ENCODE measurements at regions not wholly inside any gene's neighbourhood (a gene's known extent, or its start where the extent isn't known, plus 50 kb on each side); places are given as distances from the start of the nearest gene placed in this dataset.
"Not testable (repeated sequence)": the region's sequence is repeated elsewhere in the genome, so short reads cannot be mapped to it uniquely, and the experiment has no call there.

- no peak for FAIRE-seq
- no peak for DNase-seq (ENCODE audit: insufficient read length)
- TF ChIP-seq POLR2AphosphoS5 (IDR thresholded peaks at IDR 0.05; ENCODE audit: low read depth, low read length) (no peak), TAF1 (IDR thresholded peaks at IDR 0.05; ENCODE audit: borderline replicate concordance, low read depth, low read length) (no peak), POLR2A (IDR thresholded peaks at IDR 0.05; ENCODE audit: low read depth, low read length) (no peak)
Measured at GRCh38 chr10:42992957-42993390, 83.9 kb upstream of the RET start.

- DNase-seq (ENCODE audit: insufficient read length); FAIRE-seq: not testable (repeated sequence)
Measured at GRCh38 chr10:42994909-42995308, 82.0 kb upstream of the RET start.

GRCh38 chr10:42995537-42995936 lies 81.3 kb upstream of the RET start:
- TF ChIP-seq POLR2AphosphoS5 (IDR thresholded peaks at IDR 0.05; ENCODE audit: low read depth, low read length): no peak
- DNase-seq (ENCODE audit: insufficient read length): no peak
- no peak for FAIRE-seq

GRCh38 chr10:42996588-42996987 lies 80.3 kb upstream of the RET start:
- DNase-seq (ENCODE audit: insufficient read length): peak; percentile 6
- TF ChIP-seq TAF1 (IDR thresholded peaks at IDR 0.05; ENCODE audit: borderline replicate concordance, low read depth, low read length) (no peak), POLR2A (IDR thresholded peaks at IDR 0.05; ENCODE audit: low read depth, low read length) (no peak), POLR2AphosphoS5 (IDR thresholded peaks at IDR 0.05; ENCODE audit: low read depth, low read length) (no peak)
- FAIRE-seq: no peak

GRCh38 chr10:42997151-42997848 lies 79.6 kb upstream of the RET start:
- no peak for FAIRE-seq
- TF ChIP-seq TAF1 (IDR thresholded peaks at IDR 0.05; ENCODE audit: borderline replicate concordance, low read depth, low read length): no peak
- no peak for TF ChIP-seq POLR2AphosphoS5 (IDR thresholded peaks at IDR 0.05; ENCODE audit: low read depth, low read length)
- no peak for TF ChIP-seq POLR2A (IDR thresholded peaks at IDR 0.05; ENCODE audit: low read depth, low read length)
- DNase-seq (ENCODE audit: insufficient read length): peak; percentile 5

GRCh38 chr10:42997849-42998165 lies 79.1 kb upstream of the RET start:
- DNase-seq (ENCODE audit: insufficient read length) (no peak), FAIRE-seq (no peak)
- TF ChIP-seq TAF1 (IDR thresholded peaks at IDR 0.05; ENCODE audit: borderline replicate concordance, low read depth, low read length): no peak
- TF ChIP-seq POLR2A (IDR thresholded peaks at IDR 0.05; ENCODE audit: low read depth, low read length): no peak
- TF ChIP-seq POLR2AphosphoS5 (IDR thresholded peaks at IDR 0.05; ENCODE audit: low read depth, low read length): no peak

- FAIRE-seq: no peak
- TF ChIP-seq TAF1 (IDR thresholded peaks at IDR 0.05; ENCODE audit: borderline replicate concordance, low read depth, low read length): no peak
- no peak for TF ChIP-seq POLR2AphosphoS5 (IDR thresholded peaks at IDR 0.05; ENCODE audit: low read depth, low read length)
- TF ChIP-seq POLR2A (IDR thresholded peaks at IDR 0.05; ENCODE audit: low read depth, low read length): no peak
- DNase-seq (ENCODE audit: insufficient read length): no peak
Measured at GRCh38 chr10:42998481-42999384, 78.1 kb upstream of the RET start.

- DNase-seq (ENCODE audit: insufficient read length) (peak; percentile 9), FAIRE-seq (no peak)
- no peak for TF ChIP-seq TAF1 (IDR thresholded peaks at IDR 0.05; ENCODE audit: borderline replicate concordance, low read depth, low read length)
- no peak for TF ChIP-seq POLR2A (IDR thresholded peaks at IDR 0.05; ENCODE audit: low read depth, low read length)
- TF ChIP-seq POLR2AphosphoS5 (IDR thresholded peaks at IDR 0.05; ENCODE audit: low read depth, low read length): no peak
Measured at GRCh38 chr10:42999385-43000020, 77.4 kb upstream of the RET start.

- no peak for FAIRE-seq
Measured at GRCh38 chr10:43000021-43000411, 76.9 kb upstream of the RET start.

GRCh38 chr10:43000651-43001426 lies 76.0 kb upstream of the RET start:
- TF ChIP-seq POLR2AphosphoS5 (IDR thresholded peaks at IDR 0.05; ENCODE audit: low read depth, low read length): no peak
- TF ChIP-seq TAF1 (IDR thresholded peaks at IDR 0.05; ENCODE audit: borderline replicate concordance, low read depth, low read length): no peak
- TF ChIP-seq POLR2A (IDR thresholded peaks at IDR 0.05; ENCODE audit: low read depth, low read length): no peak
- DNase-seq (ENCODE audit: insufficient read length) (peak; percentile 4), FAIRE-seq (no peak)

More at GRCh38 chr10:43000021-43000411, 76.9 kb upstream of the RET start:
- TF ChIP-seq POLR2AphosphoS5 (IDR thresholded peaks at IDR 0.05; ENCODE audit: low read depth, low read length): no peak
- no peak for TF ChIP-seq POLR2A (IDR thresholded peaks at IDR 0.05; ENCODE audit: low read depth, low read length)
- no peak for TF ChIP-seq TAF1 (IDR thresholded peaks at IDR 0.05; ENCODE audit: borderline replicate concordance, low read depth, low read length)
- no peak for DNase-seq (ENCODE audit: insufficient read length)

GRCh38 chr10:43001427-43001795 lies 75.5 kb upstream of the RET start:
- TF ChIP-seq POLR2AphosphoS5 (IDR thresholded peaks at IDR 0.05; ENCODE audit: low read depth, low read length): no peak
- TF ChIP-seq TAF1 (IDR thresholded peaks at IDR 0.05; ENCODE audit: borderline replicate concordance, low read depth, low read length): no peak
- TF ChIP-seq POLR2A (IDR thresholded peaks at IDR 0.05; ENCODE audit: low read depth, low read length): no peak
- DNase-seq (ENCODE audit: insufficient read length) (no peak), FAIRE-seq (no peak)

Data from GM12892 (cell line).